ENCODE measurements at regions not wholly inside any gene's neighbourhood (a gene's known extent, or its start where the extent isn't known, plus 50 kb on each side); places are given as distances from the start of the nearest gene placed in this dataset.

GRCh38 chr16:50880926-50881325 lies 139.0 kb downstream of the CYLD start:
- no peaks in the 10 kb centered on the region for H3K27me3 ChIP-seq (ENCODE audit: control insufficient read depth, insufficient read depth, low read length)
- 100% methylated on average over 3 of the region's 3 CpGs for WGBS (ENCODE audit: insufficient coverage)
- H3K36me3 ChIP-seq (ENCODE audit: control insufficient read depth, insufficient read depth, low read length) = no peaks in the 10 kb centered on the region
- H3K4me1 ChIP-seq (ENCODE audit: control insufficient read depth, insufficient read depth, low read length) = peaks cover 9% of the 10 kb centered on the region
- DNase-seq (ENCODE audit: low read depth in 4 of 6, low spot score in 6 of 6) = no peak
- no peak overlapping the region for H3K27ac ChIP-seq (ENCODE audit: low read depth, low read length)
- H3K9me3 ChIP-seq (ENCODE audit: control insufficient read depth, insufficient read depth, low read length) = no peaks in the 10 kb centered on the region
- H3K4me3 ChIP-seq (ENCODE audit: low read depth, low read length) = no peak overlapping the region

- DNase-seq (ENCODE audit: low read depth in 4 of 6, low spot score in 6 of 6) = peak in 1 of 6 donors; percentile 34
- Histone ChIP-seq H3K27me3 (ENCODE audit: control insufficient read depth, insufficient read depth, low read length) (no peaks in the 10 kb centered on the region), H3K36me3 (ENCODE audit: control insufficient read depth, insufficient read depth, low read length) (no peaks in the 10 kb centered on the region), H3K27ac (ENCODE audit: low read depth, low read length) (no peak overlapping the region), H3K9me3 (ENCODE audit: control insufficient read depth, insufficient read depth, low read length) (no peaks in the 10 kb centered on the region), H3K4me3 (ENCODE audit: low read depth, low read length) (no peak overlapping the region), H3K4me1 (ENCODE audit: control insufficient read depth, insufficient read depth, low read length) (peaks cover 9% of the 10 kb centered on the region)
- 10% methylated on average over 22 of the region's 24 CpGs for WGBS (ENCODE audit: insufficient coverage)
These were observed 138.2 kb downstream of the CYLD start for GRCh38 chr16:50879873-50880695.

- Histone ChIP-seq H3K9me3 (ENCODE audit: control insufficient read depth, insufficient read depth, low read length) (no peaks in the 10 kb centered on the region), H3K27ac (ENCODE audit: low read depth, low read length) (no peak overlapping the region), H3K4me3 (ENCODE audit: low read depth, low read length) (no peak overlapping the region), H3K4me1 (ENCODE audit: control insufficient read depth, insufficient read depth, low read length) (peaks cover 9% of the 10 kb centered on the region), H3K36me3 (ENCODE audit: control insufficient read depth, insufficient read depth, low read length) (no peaks in the 10 kb centered on the region), H3K27me3 (ENCODE audit: control insufficient read depth, insufficient read depth, low read length) (no peaks in the 10 kb centered on the region)
- 89% methylated on average over 9 of the region's 15 CpGs for WGBS (ENCODE audit: insufficient coverage)
- DNase-seq (ENCODE audit: low read depth in 4 of 6, low spot score in 6 of 6) = no peak
These were observed 137.2 kb downstream of the CYLD start for GRCh38 chr16:50878966-50879615.

GRCh38 chr16:50878536-50878935 lies 136.7 kb downstream of the CYLD start:
- 87% methylated on average over 2 of the region's 3 CpGs for WGBS (ENCODE audit: insufficient coverage)
- no peak overlapping the region for H3K4me3 ChIP-seq (ENCODE audit: low read depth, low read length)

GRCh38 chr16:50876263-50876662 lies 134.4 kb downstream of the CYLD start:
- H3K27me3 ChIP-seq (ENCODE audit: control insufficient read depth, insufficient read depth, low read length) = no peaks in the 10 kb centered on the region
- H3K4me1 ChIP-seq (ENCODE audit: control insufficient read depth, insufficient read depth, low read length) = peaks cover 9% of the 10 kb centered on the region
- H3K27ac ChIP-seq (ENCODE audit: low read depth, low read length) = no peak overlapping the region
- no peak overlapping the region for H3K4me3 ChIP-seq (ENCODE audit: low read depth, low read length)
- DNase-seq (ENCODE audit: low read depth in 4 of 6, low spot score in 6 of 6) = no peak
- WGBS (ENCODE audit: insufficient coverage) = 100% methylated on average over 1 of the region's 4 CpGs
- H3K9me3 ChIP-seq (ENCODE audit: control insufficient read depth, insufficient read depth, low read length) = peaks cover 4% of the 10 kb centered on the region
- H3K36me3 ChIP-seq (ENCODE audit: control insufficient read depth, insufficient read depth, low read length) = no peaks in the 10 kb centered on the region

More at GRCh38 chr16:50878536-50878935, 136.7 kb downstream of the CYLD start:
- H3K27me3 ChIP-seq (ENCODE audit: control insufficient read depth, insufficient read depth, low read length) = no peaks in the 10 kb centered on the region
- DNase-seq (ENCODE audit: low read depth in 4 of 6, low spot score in 6 of 6) = no peak
- no peaks in the 10 kb centered on the region for H3K36me3 ChIP-seq (ENCODE audit: control insufficient read depth, insufficient read depth, low read length)
- no peaks in the 10 kb centered on the region for H3K9me3 ChIP-seq (ENCODE audit: control insufficient read depth, insufficient read depth, low read length)
- H3K4me1 ChIP-seq (ENCODE audit: control insufficient read depth, insufficient read depth, low read length) = peaks cover 9% of the 10 kb centered on the region
- H3K27ac ChIP-seq (ENCODE audit: low read depth, low read length) = no peak overlapping the region

GRCh38 chr16:50868577-50868976 lies 126.7 kb downstream of the CYLD start:
- peaks cover 4% of the 10 kb centered on the region for H3K9me3 ChIP-seq (ENCODE audit: control insufficient read depth, insufficient read depth, low read length)
- peaks cover 2% of the 10 kb centered on the region for H3K4me1 ChIP-seq (ENCODE audit: control insufficient read depth, insufficient read depth, low read length)
- no peaks in the 10 kb centered on the region for H3K27me3 ChIP-seq (ENCODE audit: control insufficient read depth, insufficient read depth, low read length)
- H3K4me3 ChIP-seq (ENCODE audit: low read depth, low read length) = no peak overlapping the region
- no peak overlapping the region for H3K27ac ChIP-seq (ENCODE audit: low read depth, low read length)
- no peak for DNase-seq (ENCODE audit: low read depth in 4 of 6, low spot score in 6 of 6)
- no peaks in the 10 kb centered on the region for H3K36me3 ChIP-seq (ENCODE audit: control insufficient read depth, insufficient read depth, low read length)

- Histone ChIP-seq H3K4me3 (ENCODE audit: low read depth, low read length) (no peak overlapping the region), H3K27me3 (ENCODE audit: control insufficient read depth, insufficient read depth, low read length) (no peaks in the 10 kb centered on the region), H3K9me3 (ENCODE audit: control insufficient read depth, insufficient read depth, low read length) (no peaks in the 10 kb centered on the region), H3K27ac (ENCODE audit: low read depth, low read length) (no peak overlapping the region), H3K36me3 (ENCODE audit: control insufficient read depth, insufficient read depth, low read length) (no peaks in the 10 kb centered on the region), H3K4me1 (ENCODE audit: control insufficient read depth, insufficient read depth, low read length) (peaks cover 10% of the 10 kb centered on the region)
- WGBS (ENCODE audit: insufficient coverage) = no CpG with 5 or more reads among the region's 2 CpGs
- DNase-seq (ENCODE audit: low read depth in 4 of 6, low spot score in 6 of 6) = no peak
These were observed 124.9 kb downstream of the CYLD start for GRCh38 chr16:50866806-50867205.

- no peak for DNase-seq (ENCODE audit: low read depth in 4 of 6, low spot score in 6 of 6)
- Histone ChIP-seq H3K27ac (ENCODE audit: low read depth, low read length) (no peak overlapping the region), H3K9me3 (ENCODE audit: control insufficient read depth, insufficient read depth, low read length) (no peaks in the 10 kb centered on the region), H3K4me3 (ENCODE audit: low read depth, low read length) (no peak overlapping the region), H3K27me3 (ENCODE audit: control insufficient read depth, insufficient read depth, low read length) (no peaks in the 10 kb centered on the region), H3K4me1 (ENCODE audit: control insufficient read depth, insufficient read depth, low read length) (peaks cover 10% of the 10 kb centered on the region), H3K36me3 (ENCODE audit: control insufficient read depth, insufficient read depth, low read length) (no peaks in the 10 kb centered on the region)
- WGBS (ENCODE audit: insufficient coverage) = 86% methylated on average over 1 of the region's 5 CpGs
These were observed 122.5 kb downstream of the CYLD start for GRCh38 chr16:50864386-50864785.

- H3K9me3 ChIP-seq (ENCODE audit: control insufficient read depth, insufficient read depth, low read length) = no peaks in the 10 kb centered on the region
- H3K27ac ChIP-seq (ENCODE audit: low read depth, low read length) = no peak overlapping the region
- H3K4me1 ChIP-seq (ENCODE audit: control insufficient read depth, insufficient read depth, low read length) = peaks cover 10% of the 10 kb centered on the region
- DNase-seq (ENCODE audit: low read depth in 4 of 6, low spot score in 6 of 6) = no peak
- no peaks in the 10 kb centered on the region for H3K27me3 ChIP-seq (ENCODE audit: control insufficient read depth, insufficient read depth, low read length)
- no peaks in the 10 kb centered on the region for H3K36me3 ChIP-seq (ENCODE audit: control insufficient read depth, insufficient read depth, low read length)
- no peak overlapping the region for H3K4me3 ChIP-seq (ENCODE audit: low read depth, low read length)
- WGBS (ENCODE audit: insufficient coverage) = 70% methylated on average over 7 of the region's 8 CpGs
These were observed 121.8 kb downstream of the CYLD start for GRCh38 chr16:50863644-50864144.
